GM23338 (cell line): ENCODE measurements at regions not wholly inside any gene's neighbourhood (a gene's known extent, or its start where the extent isn't known, plus 50 kb on each side); places are given as distances from the start of the nearest gene placed in this dataset.

Experiments
- ATAC-seq: fragments of 200-7000 bp; cut with Tn5 transposase; 3 replicates; pipeline ENCODE4 v1.9.1; 2020
- DNase-seq: peaks from one replicate; pipeline ENCODE4 v3.0.0-alpha.2; 2015; ENCODE audit warnings: low spot score
- H2AFZ ChIP-seq: fragments of 200-600 bp; sonication (generic); 2 replicates; pipeline ENCODE4 v1.8.0; 2016; ENCODE audit warnings: antibody characterized with exemption, mild to moderate bottlenecking, moderate library complexity
- H3F3A ChIP-seq: fragments of 200-600 bp; sonication (generic); replicated peaks from 2 replicates; pipeline ENCODE4 v1.8.0; 2017; ENCODE audit warnings: antibody characterized with exemption, mixed run types, low read depth
- H3K27ac ChIP-seq: fragments of 200-600 bp; sonication (generic); 2 replicates; pipeline ENCODE4 v1.6.1; 2016; ENCODE audit warnings: low read depth
- H3K27me3 ChIP-seq: fragments of 200-600 bp; sonication (generic); 2 replicates; pipeline ENCODE4 v1.8.0; 2016; ENCODE audit warnings: mild to moderate bottlenecking, mixed run types, moderate library complexity; ENCODE audit not compliant: insufficient read depth
- H3K36me3 ChIP-seq: fragments of 200-600 bp; sonication (generic); 2 replicates; pipeline ENCODE4 v1.8.0; 2016; ENCODE audit warnings: mild to moderate bottlenecking; ENCODE audit not compliant: insufficient read depth
- H3K4me1 ChIP-seq: fragments of 200-600 bp; sonication (generic); 2 replicates; pipeline ENCODE4 v1.8.0; 2016; ENCODE audit warnings: mild to moderate bottlenecking, moderate library complexity; ENCODE audit not compliant: insufficient read depth
- H3K4me2 ChIP-seq: fragments of 200-600 bp; sonication (generic); 2 replicates; pipeline ENCODE4 v1.7.1; 2017; ENCODE audit warnings: mixed run types
- H3K4me3 ChIP-seq: fragments of 200-600 bp; sonication (generic); 2 replicates; pipeline ENCODE4 v1.6.1; 2016; ENCODE audit warnings: mixed run types
- H3K79me2 ChIP-seq: fragments of 200-600 bp; sonication (generic); replicated peaks from 2 replicates; pipeline ENCODE4 v1.8.0; 2017; ENCODE audit warnings: mild to moderate bottlenecking; ENCODE audit not compliant: insufficient read depth
- H3K9me2 ChIP-seq: fragments of 200-600 bp; sonication (generic); 2 replicates; pipeline ENCODE4 v1.8.0; 2017; ENCODE audit not compliant: insufficient read depth
- H4K20me1 ChIP-seq: fragments of 200-600 bp; sonication (generic); replicated peaks from 2 replicates; pipeline ENCODE4 v1.8.0; 2017; ENCODE audit warnings: mild to moderate bottlenecking; ENCODE audit not compliant: insufficient read depth
- H3K27ac Mint-ChIP-seq: 2 replicates; pipeline ENCODE4 v1.8.0; 2020; ENCODE audit warnings: inconsistent platforms, mild to moderate bottlenecking, moderate library complexity, mixed read lengths
- H3K27me3 Mint-ChIP-seq: 3 replicates; pipeline ENCODE4 v1.8.0; 2022; ENCODE audit warnings: low read depth, mild to moderate bottlenecking, moderate library complexity, mixed read lengths, inconsistent platforms; ENCODE audit not compliant: insufficient read depth, poor library complexity
- H3K36me3 Mint-ChIP-seq: 3 replicates; pipeline ENCODE4 v1.8.0; 2021; ENCODE audit warnings: low read depth, mild to moderate bottlenecking, inconsistent platforms, moderate library complexity, mixed read lengths
- H3K4me1 Mint-ChIP-seq: 3 replicates; pipeline ENCODE4 v1.8.0; 2020; ENCODE audit warnings: mild to moderate bottlenecking, inconsistent platforms, mixed read lengths
- H3K4me3 Mint-ChIP-seq: 3 replicates; pipeline ENCODE4 v1.8.0; 2021; ENCODE audit warnings: moderate library complexity, mild to moderate bottlenecking, inconsistent platforms, mixed read lengths
- H3K9me3 Mint-ChIP-seq: 3 replicates; pipeline ENCODE4 v1.8.0; 2020; ENCODE audit warnings: moderate library complexity, mild to moderate bottlenecking, inconsistent platforms, mixed read lengths
- CREB1 ChIP-seq: fragments of 250-450 bp; sonication (Bioruptor Pico); IDR thresholded peaks from 2 replicates; pipeline ENCODE4 v1.5.0; 2020; ENCODE audit warnings: low read depth, mild to moderate bottlenecking, moderate library complexity
- CTCF ChIP-seq, 2 experiments: fragments of 200-600 bp in 1 of 2; sonication (generic) in 1 of 2; conservative IDR thresholded peaks; 2 replicates each; pipeline versions ENCODE4 v1.5.1 to v1.6.1; 2016 to 2017; ENCODE audit warnings: antibody characterized with exemption in 2 of 2, low read depth in 2 of 2, mild to moderate bottlenecking in 2 of 2, moderate library complexity in 1 of 2
- EZH2 ChIP-seq: fragments of 200-600 bp; sonication (generic); IDR thresholded peaks from one replicate; pipeline ENCODE4 v1.8.0; 2017; ENCODE audit warnings: antibody characterized with exemption, mild to moderate bottlenecking, low read depth; ENCODE audit not compliant: unreplicated experiment
- JUNB ChIP-seq: IDR thresholded peaks from one replicate; pipeline ENCODE4 v1.6.1; 2016; ENCODE audit warnings: antibody characterized with exemption; ENCODE audit not compliant: unreplicated experiment
- NANOG ChIP-seq: IDR thresholded peaks from 2 replicates; pipeline ENCODE4 v1.6.1; 2016; ENCODE audit warnings: antibody characterized with exemption, borderline replicate concordance
- POLR2AphosphoS5 ChIP-seq: IDR thresholded peaks from 2 replicates; pipeline ENCODE4 v1.6.1; 2016; ENCODE audit warnings: antibody characterized with exemption, low read depth
- ZNF462 ChIP-seq: fragments of 250-450 bp; sonication (Bioruptor Pico); IDR thresholded peaks from 2 replicates; pipeline ENCODE4 v1.5.0; 2020; ENCODE audit warnings: mild to moderate bottlenecking, moderate library complexity
- TF ChIP-seq, protein P1 (sequence below): IDR thresholded peaks from one replicate; pipeline ENCODE4 v1.6.1; 2018; ENCODE audit warnings: antibody characterized with exemption; ENCODE audit not compliant: unreplicated experiment

DNA sequence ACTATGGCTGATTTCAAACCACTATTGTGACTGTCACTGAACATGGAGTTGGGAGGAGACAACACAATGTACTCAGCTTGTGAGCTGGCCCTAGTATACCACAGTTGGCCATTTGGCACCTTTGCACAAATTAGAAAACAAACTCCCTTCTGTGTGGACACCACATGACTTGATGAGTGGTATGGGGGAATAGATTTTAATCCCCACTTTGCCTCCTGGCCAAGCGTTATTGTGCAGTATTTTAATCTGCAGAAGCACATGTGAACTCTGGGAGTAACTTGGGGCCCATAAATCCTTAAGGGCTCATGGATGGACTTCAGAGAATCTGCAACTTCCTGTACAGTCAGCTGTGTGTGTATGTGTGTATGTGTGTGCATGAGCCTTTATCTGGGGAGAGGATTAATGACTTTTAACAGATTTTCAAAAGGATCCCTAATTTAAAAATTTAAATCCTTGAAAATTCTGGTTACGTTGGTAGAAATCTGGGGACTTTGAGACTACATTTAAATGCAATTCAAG lies 105.0 kb upstream of the PAQR3 start (continued):
- no peak for TF ChIP-seq ZNF462 (CRISPR knock-in tag)
- TF ChIP-seq NANOG, result no peak
- no peak for TF ChIP-seq POLR2AphosphoS5
- no peak for TF ChIP-seq CTCF (conservative IDR thresholded peaks at IDR 0.05; ENCODE audit: low read depth in 2 of 2)

GRCh38 chr4:79043138-79043537 lies 103.9 kb upstream of the PAQR3 start:
- ATAC-seq (no peak), DNase-seq (no peak)
- Mint-ChIP-seq H3K9me3 (no peaks in the 10 kb centered on the region), H3K4me1 (no peaks in the 10 kb centered on the region), H3K4me3 (no peak overlapping the region), H3K27ac (no peak overlapping the region), H3K36me3 (no peaks in the 10 kb centered on the region), H3K27me3 (no peaks in the 10 kb centered on the region)
- Histone ChIP-seq H3K9me2 (no peaks in the 10 kb centered on the region), H3K4me3 (no peak overlapping the region), H3K79me2 (no peaks in the 10 kb centered on the region), H3K27ac (no peak overlapping the region), H3F3A (no peaks in the 10 kb centered on the region), H3K36me3 (no peaks in the 10 kb centered on the region), H2AFZ (no peak overlapping the region), H3K4me1 (no peaks in the 10 kb centered on the region), H3K4me2 (no peak overlapping the region), H3K27me3 (no peaks in the 10 kb centered on the region), H4K20me1 (no peaks in the 10 kb centered on the region)
- no peak for TF ChIP-seq POLR2AphosphoS5
- TF ChIP-seq, protein P1, sequence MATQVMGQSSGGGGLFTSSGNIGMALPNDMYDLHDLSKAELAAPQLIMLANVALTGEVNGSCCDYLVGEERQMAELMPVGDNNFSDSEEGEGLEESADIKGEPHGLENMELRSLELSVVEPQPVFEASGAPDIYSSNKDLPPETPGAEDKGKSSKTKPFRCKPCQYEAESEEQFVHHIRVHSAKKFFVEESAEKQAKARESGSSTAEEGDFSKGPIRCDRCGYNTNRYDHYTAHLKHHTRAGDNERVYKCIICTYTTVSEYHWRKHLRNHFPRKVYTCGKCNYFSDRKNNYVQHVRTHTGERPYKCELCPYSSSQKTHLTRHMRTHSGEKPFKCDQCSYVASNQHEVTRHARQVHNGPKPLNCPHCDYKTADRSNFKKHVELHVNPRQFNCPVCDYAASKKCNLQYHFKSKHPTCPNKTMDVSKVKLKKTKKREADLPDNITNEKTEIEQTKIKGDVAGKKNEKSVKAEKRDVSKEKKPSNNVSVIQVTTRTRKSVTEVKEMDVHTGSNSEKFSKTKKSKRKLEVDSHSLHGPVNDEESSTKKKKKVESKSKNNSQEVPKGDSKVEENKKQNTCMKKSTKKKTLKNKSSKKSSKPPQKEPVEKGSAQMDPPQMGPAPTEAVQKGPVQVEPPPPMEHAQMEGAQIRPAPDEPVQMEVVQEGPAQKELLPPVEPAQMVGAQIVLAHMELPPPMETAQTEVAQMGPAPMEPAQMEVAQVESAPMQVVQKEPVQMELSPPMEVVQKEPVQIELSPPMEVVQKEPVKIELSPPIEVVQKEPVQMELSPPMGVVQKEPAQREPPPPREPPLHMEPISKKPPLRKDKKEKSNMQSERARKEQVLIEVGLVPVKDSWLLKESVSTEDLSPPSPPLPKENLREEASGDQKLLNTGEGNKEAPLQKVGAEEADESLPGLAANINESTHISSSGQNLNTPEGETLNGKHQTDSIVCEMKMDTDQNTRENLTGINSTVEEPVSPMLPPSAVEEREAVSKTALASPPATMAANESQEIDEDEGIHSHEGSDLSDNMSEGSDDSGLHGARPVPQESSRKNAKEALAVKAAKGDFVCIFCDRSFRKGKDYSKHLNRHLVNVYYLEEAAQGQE, result no peak
- TF ChIP-seq EZH2, result no peak
- TF ChIP-seq CTCF (conservative IDR thresholded peaks at IDR 0.05; ENCODE audit: low read depth in 2 of 2), result no peak
- no peak for TF ChIP-seq JUNB
- TF ChIP-seq CREB1 (CRISPR knock-in tag), result no peak
